SK-N-SH (cell line): ENCODE measurements at regions not wholly inside any gene's neighbourhood (a gene's known extent, or its start where the extent isn't known, plus 50 kb on each side); places are given as distances from the start of the nearest gene placed in this dataset.

Experiments
- CTCF ChIA-PET: fragments of 300-600, 350-600 bp; formaldehyde crosslinking; extraction: SDS; loops from one replicate; lab custom pipeline; 2021; lab: Yijun Ruan, JAX
- POLR2A ChIA-PET: fragments of 350-600 bp; sonication (Branson Sonifier 250); formaldehyde crosslinking; extraction: SDS; loops from one replicate; lab custom pipeline; 2020; ENCODE audit warnings: antibody characterized with exemption, inconsistent platforms; lab: Yijun Ruan, JAX
- DNase-seq: peaks from one replicate; pipeline ENCODE4 v3.0.0; 2012
- H2AFZ ChIP-seq: fragments of 200-600 bp; sonication (generic); 2 replicates; pipeline ENCODE4 v1.8.1; 2016; ENCODE audit warnings: antibody characterized with exemption, mild to moderate bottlenecking, low read depth
- H3F3A ChIP-seq: fragments of 200-600 bp; sonication (generic); replicated peaks from 2 replicates; pipeline ENCODE3; 2016; ENCODE audit warnings: antibody characterized with exemption, mild to moderate bottlenecking; ENCODE audit not compliant: insufficient read depth
- H3K27ac ChIP-seq, 2 experiments: fragments of 200-500 bp in 1 of 2; fragments of 200-600 bp in 1 of 2; sonication (Bioruptor generic) in 1 of 2; sonication (generic), shearing (Covaris generic) in 1 of 2; 2 replicates each; pipeline versions ENCODE4 v1.5.1 to v1.6.1; 2014 to 2016; ENCODE audit warnings: low read depth in 2 of 2, inconsistent platforms in 1 of 2, low read length in 1 of 2, mild to moderate bottlenecking in 1 of 2, mixed read lengths in 1 of 2
- H3K27me3 ChIP-seq: fragments of 200-600 bp; sonication (generic), shearing (Covaris generic); 2 replicates; pipeline ENCODE4 v1.6.1; 2016; ENCODE audit warnings: mixed run types; ENCODE audit not compliant: insufficient read depth
- H3K36me3 ChIP-seq, 2 experiments: fragments of 200-500 bp in 1 of 2; fragments of 200-600 bp in 1 of 2; sonication (Bioruptor generic) in 1 of 2; sonication (generic) in 1 of 2; replicated peaks in 1 of 2; 2 replicates each; pipeline versions ENCODE3 to v1.5.1; 2014 to 2016; ENCODE audit warnings: low read length in 1 of 2, mild to moderate bottlenecking in 1 of 2; ENCODE audit not compliant: insufficient read depth in 2 of 2, control insufficient read depth in 1 of 2
- H3K4me1 ChIP-seq, 2 experiments: fragments of 200-500 bp in 1 of 2; fragments of 200-600 bp in 1 of 2; sonication (Bioruptor generic) in 1 of 2; sonication (generic), shearing (Covaris generic) in 1 of 2; 2 replicates each; pipeline versions ENCODE4 v1.5.1 to v1.6.1; 2014 to 2016; ENCODE audit warnings: low read depth in 1 of 2, low read length in 1 of 2, mixed run types in 1 of 2; ENCODE audit not compliant: insufficient read depth in 2 of 2, control insufficient read depth in 1 of 2
- H3K4me2 ChIP-seq: fragments of 200-600 bp; sonication (generic), shearing (Covaris generic); 2 replicates; pipeline ENCODE4 v1.6.1; 2017; ENCODE audit warnings: mixed run types
- H3K4me3 ChIP-seq, 2 experiments: fragments of 200-500 bp in 1 of 2; fragments of 200-600 bp in 1 of 2; sonication (Bioruptor generic) in 1 of 2; sonication (generic), shearing (Covaris generic) in 1 of 2; 2 replicates each; pipeline versions ENCODE4 v1.5.1 to v1.8.1; 2014 to 2016; ENCODE audit warnings: low read depth in 2 of 2, inconsistent platforms in 1 of 2, low read length in 1 of 2, mild to moderate bottlenecking in 1 of 2, mixed read lengths in 1 of 2, moderate library complexity in 1 of 2
- H3K79me2 ChIP-seq: fragments of 200-600 bp; sonication (generic); 2 replicates; pipeline ENCODE4 v1.8.1; 2017; ENCODE audit warnings: mild to moderate bottlenecking; ENCODE audit not compliant: insufficient read depth
- H3K9ac ChIP-seq: fragments of 200-600 bp; sonication (generic); 2 replicates; pipeline ENCODE4 v1.6.1; 2017; ENCODE audit warnings: mixed run types
- H3K9me2 ChIP-seq: fragments of 200-600 bp; sonication (generic); 2 replicates; pipeline ENCODE4 v1.6.1; 2017; ENCODE audit warnings: mixed run types
- H3K9me3 ChIP-seq: fragments of 200-600 bp; sonication (generic); 2 replicates; pipeline ENCODE4 v1.6.1; 2017; ENCODE audit warnings: mixed run types, mild to moderate bottlenecking, moderate library complexity
- H4K20me1 ChIP-seq: fragments of 200-600 bp; sonication (generic); 2 replicates; pipeline ENCODE4 v1.6.1; 2017; ENCODE audit warnings: mild to moderate bottlenecking, mixed run types; ENCODE audit not compliant: insufficient read depth
- FOSL2 ChIP-seq: IDR thresholded peaks from 2 replicates; pipeline ENCODE4 v1.4.0; 2012; ENCODE audit warnings: low read depth, mild to moderate bottlenecking, moderate library complexity, borderline replicate concordance
- FOXJ3 ChIP-seq: sonication (generic); formaldehyde crosslinking; IDR thresholded peaks from 2 replicates; pipeline ENCODE4 v1.5.1; 2020; ENCODE audit warnings: mild to moderate bottlenecking, missing genetic modification reagents
- GATA2 ChIP-seq: sonication (generic); formaldehyde crosslinking; IDR thresholded peaks from 2 replicates; pipeline ENCODE4 v1.5.0; 2020; ENCODE audit warnings: mild to moderate bottlenecking, missing genetic modification reagents
- JUND ChIP-seq: IDR thresholded peaks from 2 replicates; pipeline ENCODE4 v1.4.0; 2012
- MEF2A ChIP-seq: IDR thresholded peaks from 2 replicates; pipeline ENCODE4 v1.4.0; 2012; ENCODE audit warnings: low read depth, borderline replicate concordance
- NFIC ChIP-seq: IDR thresholded peaks from 2 replicates; pipeline ENCODE4 v1.4.0; 2012; ENCODE audit warnings: borderline replicate concordance
- TAF1 ChIP-seq: IDR thresholded peaks from 2 replicates; pipeline ENCODE4 v1.6.1; 2012; ENCODE audit warnings: low read depth, mild to moderate bottlenecking, low read length, moderate library complexity, borderline replicate concordance
- TCF12 ChIP-seq: IDR thresholded peaks from 2 replicates; pipeline ENCODE4 v1.4.0; 2012
- USF1 ChIP-seq: IDR thresholded peaks from 2 replicates; pipeline ENCODE4 v1.4.0; 2012; ENCODE audit warnings: low read depth, borderline replicate concordance
- USF2 ChIP-seq: fragments of 150-350 bp; IDR thresholded peaks from 2 replicates; pipeline ENCODE4 v1.6.1; 2017; ENCODE audit warnings: antibody characterized with exemption, low read length, low read depth, borderline replicate concordance
- YY1 ChIP-seq: IDR thresholded peaks from 2 replicates; pipeline ENCODE4 v1.4.0; 2012; ENCODE audit warnings: low read depth, mild to moderate bottlenecking
- WGBS: methylation state at CpG from one replicate; pipeline ENCODE4 v1.1.6; 2017; ENCODE audit warnings: low lambda C conversion rate; 5-methylcytosine and 5-hydroxymethylcytosine counted together

GRCh38 chr22:47449508-47450270 lies 687.2 kb downstream of the TBC1D22A start:
- Histone ChIP-seq H3F3A (no peaks in the 10 kb centered on the region), H4K20me1 (no peaks in the 10 kb centered on the region), H3K27me3 (no peaks in the 10 kb centered on the region), H3K36me3 (no peaks in the 10 kb centered on the region), H3K4me3 (no peak overlapping the region), H3K9me2 (no peaks in the 10 kb centered on the region), H2AFZ (no peak overlapping the region), H3K27ac (no peak overlapping the region), H3K4me2 (no peak overlapping the region), H3K79me2 (no peaks in the 10 kb centered on the region), H3K9me3 (peaks cover 8% of the 10 kb centered on the region), H3K9ac (no peak overlapping the region), H3K4me1 (peaks cover 0 to 11% of the 10 kb centered on the region in 2 experiments; a peak in 1 of 4 replicates)
- no peak for DNase-seq
- 28% methylated on average over 11 of the region's 12 CpGs for WGBS
- TF ChIP-seq TCF12 (no peak), TAF1 (no peak), NFIC (no peak), YY1 (no peak), GATA2 (CRISPR knock-in tag) (no peak), USF2 (no peak), FOSL2 (no peak), JUND (no peak), USF1 (no peak), MEF2A (no peak), FOXJ3 (no peak)
- CTCF ChIA-PET = interaction anchor here (0.7 kb wide), 1 partner anchor 234 kb away, joined by 3 read pairs; no protein-coding TSS in a partner anchor
- POLR2A ChIA-PET = no interaction called here

- H3K27ac ChIP-seq = no peak overlapping the region
- H3K27me3 ChIP-seq = no peaks in the 10 kb centered on the region
- H4K20me1 ChIP-seq = no peaks in the 10 kb centered on the region
- no peak overlapping the region for H3K4me3 ChIP-seq
- ChIA-PET POLR2A (no interaction called here), CTCF (no interaction called here)
- no peaks in the 10 kb centered on the region for H3K36me3 ChIP-seq
- no peaks in the 10 kb centered on the region for H3K9me3 ChIP-seq
- no peak for DNase-seq
- 27% methylated on average over 3 of the region's 19 CpGs for WGBS
- H3K9ac ChIP-seq = no peak overlapping the region
- no peak for TF ChIP-seq YY1
- H3K9me2 ChIP-seq = no peaks in the 10 kb centered on the region
- H3K4me2 ChIP-seq = no peak overlapping the region
- no peaks in the 10 kb centered on the region for H3K79me2 ChIP-seq
- H3K4me1 ChIP-seq = peaks cover 0 to 11% of the 10 kb centered on the region in 2 experiments; a peak in 1 of 4 replicates
- H2AFZ ChIP-seq = no peak overlapping the region
- no peaks in the 10 kb centered on the region for H3F3A ChIP-seq
These were observed 686.1 kb downstream of the TBC1D22A start for GRCh38 chr22:47448231-47449223.
